ENCODE measurements at regions not wholly inside any gene's neighbourhood (a gene's known extent, or its start where the extent isn't known, plus 50 kb on each side); places are given as distances from the start of the nearest gene placed in this dataset.

- no peak for TF ChIP-seq CREB1 (IDR thresholded peaks at IDR 0.05; ENCODE audit: low read depth)
- no peak for TF ChIP-seq TEAD4 (IDR thresholded peaks at IDR 0.05)
- TF ChIP-seq TCF12 (IDR thresholded peaks at IDR 0.05; ENCODE audit: low read depth), result no peak
- TF ChIP-seq TAF1 (IDR thresholded peaks at IDR 0.05; ENCODE audit: low read depth), result no peak
- no peak for TF ChIP-seq RAD21 (IDR thresholded peaks at IDR 0.05; ENCODE audit: low read depth)
- no peak for TF ChIP-seq CEBPB (IDR thresholded peaks at IDR 0.05)
- no peak for TF ChIP-seq REST (IDR thresholded peaks at IDR 0.05; ENCODE audit: low read depth)
- TF ChIP-seq NFIC (IDR thresholded peaks at IDR 0.05), result no peak
- no peak for TF ChIP-seq MAX (IDR thresholded peaks at IDR 0.05)
- TF ChIP-seq FOXM1 (IDR thresholded peaks at IDR 0.05; ENCODE audit: borderline replicate concordance, low read depth), result no peak
- no peak for TF ChIP-seq EP300 (IDR thresholded peaks at IDR 0.05; ENCODE audit: borderline replicate concordance)
- no peak for TF ChIP-seq EGR1 (IDR thresholded peaks at IDR 0.05)
These were observed 160.4 kb downstream of the NUP35 start for GRCh38 chr2:183284606-183285005.
